ENCODE measurements at regions not wholly inside any gene's neighbourhood (a gene's known extent, or its start where the extent isn't known, plus 50 kb on each side); places are given as distances from the start of the nearest gene placed in this dataset.

GRCh38 chrX:16018291-16018690 lies 105.1 kb upstream of the GRPR start:
- TF ChIP-seq CTCF (IDR thresholded peaks at IDR 0.05; ENCODE audit: extremely low read depth in 1 of 2, insufficient read depth in 1 of 2, low read depth in 1 of 2, low read length in 2 of 2): no peak
- TF ChIP-seq MAX (IDR thresholded peaks at IDR 0.05; ENCODE audit: insufficient read depth, insufficient read length): no peak
- no peak for TF ChIP-seq FOS (IDR thresholded peaks at IDR 0.05; ENCODE audit: borderline replicate concordance, insufficient read depth, low read length)
- no peak for TF ChIP-seq MYC (IDR thresholded peaks at IDR 0.05; ENCODE audit: low read depth, low read length)
- no peak for TF ChIP-seq POLR2AphosphoS5 (IDR thresholded peaks at IDR 0.05; ENCODE audit: insufficient read depth, low read depth, low read length)
- TF ChIP-seq POLR2A (IDR thresholded peaks at IDR 0.05; ENCODE audit: low read depth, low read length): no peak
- TF ChIP-seq EZH2 (IDR thresholded peaks at IDR 0.05; ENCODE audit: borderline replicate concordance, low read depth, low read length, severe bottlenecking): no peak
